Choroid plexus epithelial cell (primary cell): ENCODE measurements at regions not wholly inside any gene's neighbourhood (a gene's known extent, or its start where the extent isn't known, plus 50 kb on each side); places are given as distances from the start of the nearest gene placed in this dataset.

Experiments
- DNase-seq: peaks from one replicate; pipeline ENCODE4 v3.0.0-alpha.2; 2010; ENCODE audit warnings: low read depth
- H3K4me3 ChIP-seq: 2 replicates; pipeline ENCODE4 v1.5.1; 2011; ENCODE audit warnings: low read depth, mild to moderate bottlenecking, control low read depth, low read length, moderate library complexity
- TF ChIP-seq, protein P1 (sequence below): conservative IDR thresholded peaks from 2 replicates; pipeline ENCODE4 v1.5.1; 2011; ENCODE audit warnings: low read depth, mild to moderate bottlenecking, control low read depth, inconsistent platforms, low read length, moderate library complexity

DNA sequence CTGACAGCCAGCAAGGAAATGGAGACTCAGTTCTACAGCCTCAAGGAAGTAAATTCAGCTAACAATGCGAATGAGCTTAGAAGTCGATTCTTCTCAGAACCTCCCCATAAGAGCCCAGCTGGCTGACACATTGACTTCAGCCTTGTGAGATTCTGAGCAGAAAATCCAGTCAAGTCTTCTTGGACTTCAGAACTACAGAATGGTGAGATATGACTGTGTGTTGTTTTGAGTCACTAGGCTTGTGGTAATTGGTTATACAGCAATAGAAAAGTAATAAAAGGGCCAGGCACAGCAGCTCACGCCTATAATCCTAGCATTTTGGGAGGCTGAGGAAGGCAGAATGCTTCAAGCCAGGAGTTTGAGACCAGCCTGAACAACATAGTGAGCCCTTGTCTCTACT, 161.8 kb upstream of the IVNS1ABP start:
- no peak for DNase-seq
- TF ChIP-seq, protein P1, sequence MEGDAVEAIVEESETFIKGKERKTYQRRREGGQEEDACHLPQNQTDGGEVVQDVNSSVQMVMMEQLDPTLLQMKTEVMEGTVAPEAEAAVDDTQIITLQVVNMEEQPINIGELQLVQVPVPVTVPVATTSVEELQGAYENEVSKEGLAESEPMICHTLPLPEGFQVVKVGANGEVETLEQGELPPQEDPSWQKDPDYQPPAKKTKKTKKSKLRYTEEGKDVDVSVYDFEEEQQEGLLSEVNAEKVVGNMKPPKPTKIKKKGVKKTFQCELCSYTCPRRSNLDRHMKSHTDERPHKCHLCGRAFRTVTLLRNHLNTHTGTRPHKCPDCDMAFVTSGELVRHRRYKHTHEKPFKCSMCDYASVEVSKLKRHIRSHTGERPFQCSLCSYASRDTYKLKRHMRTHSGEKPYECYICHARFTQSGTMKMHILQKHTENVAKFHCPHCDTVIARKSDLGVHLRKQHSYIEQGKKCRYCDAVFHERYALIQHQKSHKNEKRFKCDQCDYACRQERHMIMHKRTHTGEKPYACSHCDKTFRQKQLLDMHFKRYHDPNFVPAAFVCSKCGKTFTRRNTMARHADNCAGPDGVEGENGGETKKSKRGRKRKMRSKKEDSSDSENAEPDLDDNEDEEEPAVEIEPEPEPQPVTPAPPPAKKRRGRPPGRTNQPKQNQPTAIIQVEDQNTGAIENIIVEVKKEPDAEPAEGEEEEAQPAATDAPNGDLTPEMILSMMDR = no peak
- no peak overlapping the region for H3K4me3 ChIP-seq

DNA sequence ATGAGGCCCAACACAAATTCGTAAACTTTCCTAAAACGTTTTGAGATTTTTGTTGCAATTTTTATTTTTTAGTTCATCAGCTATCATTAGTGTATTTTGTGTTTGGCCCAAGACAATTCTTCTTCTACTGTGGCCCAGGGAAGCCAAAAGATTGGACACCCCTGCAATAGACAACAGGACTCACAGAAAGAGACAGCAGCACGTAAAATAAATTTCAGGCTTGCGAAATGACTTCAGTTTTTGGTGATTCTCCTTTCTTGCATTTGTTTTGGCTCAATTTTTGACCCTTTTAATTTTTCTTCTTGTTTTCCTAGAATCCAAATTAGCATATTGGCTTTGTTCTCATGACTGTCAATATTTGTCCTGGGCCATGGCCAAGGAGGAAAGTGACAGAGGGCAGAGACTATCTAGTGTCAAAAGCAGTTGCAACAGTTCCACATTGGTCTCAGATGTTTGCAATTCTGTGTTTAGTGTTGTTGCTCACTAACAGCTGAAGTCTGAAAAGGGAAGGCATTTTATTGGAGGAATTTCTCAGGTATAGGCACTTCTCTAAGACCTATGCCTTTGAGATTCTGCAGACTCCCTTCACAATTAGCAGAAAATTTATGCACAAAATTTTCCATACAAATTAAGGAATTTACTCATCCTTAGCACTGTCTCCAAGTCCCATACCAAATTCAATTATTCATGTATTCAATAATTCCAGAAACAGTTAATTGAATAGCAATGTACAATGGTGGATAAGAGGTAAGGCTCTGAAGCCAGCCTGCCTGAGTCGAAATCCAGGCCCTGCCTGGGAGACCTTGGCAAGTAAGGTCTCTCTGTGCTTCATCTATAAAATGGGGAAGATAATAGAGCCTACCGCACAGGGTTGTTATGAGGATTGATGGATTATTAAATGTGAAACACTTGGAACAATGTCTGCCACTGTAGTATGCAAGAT, 160.9 kb upstream of the IVNS1ABP start:
- TF ChIP-seq, protein P1 = no peak
- no peak for DNase-seq
- no peak overlapping the region for H3K4me3 ChIP-seq

DNA sequence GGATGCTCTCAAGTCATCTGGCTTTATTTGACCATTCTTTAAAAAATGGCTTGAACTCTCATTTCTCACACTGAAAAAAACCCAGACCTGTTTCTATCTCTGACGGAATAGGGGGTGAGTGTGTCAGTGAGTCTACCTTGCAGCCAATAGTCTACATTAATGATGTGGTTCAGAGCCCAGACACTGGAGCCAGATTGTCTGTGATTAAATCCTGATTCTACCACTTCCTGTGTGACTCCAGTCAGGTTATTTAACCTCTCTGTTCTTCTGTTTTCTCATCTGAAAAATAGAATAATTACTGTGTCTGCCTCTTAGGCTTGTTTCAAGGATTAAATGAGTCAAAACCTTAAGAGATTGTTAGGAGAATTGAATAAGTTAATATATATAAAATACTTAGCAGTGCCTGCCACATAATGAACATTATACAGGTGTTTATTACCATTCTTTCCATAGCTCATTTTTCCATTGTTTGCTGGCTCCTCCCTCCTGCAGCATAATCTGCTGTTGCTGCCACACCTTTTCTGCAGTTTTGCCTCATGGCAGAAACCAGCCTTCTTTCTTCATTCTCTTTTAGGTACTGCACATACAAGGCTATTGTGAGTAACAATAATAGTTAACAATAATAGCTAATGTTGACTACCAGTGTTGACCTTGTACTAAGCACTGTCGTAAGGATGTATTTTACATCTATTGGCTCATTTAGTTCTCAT, 157.6 kb upstream of the IVNS1ABP start:
- TF ChIP-seq, protein P1 = no peak
- no peak overlapping the region for H3K4me3 ChIP-seq
- no peak for DNase-seq

DNA sequence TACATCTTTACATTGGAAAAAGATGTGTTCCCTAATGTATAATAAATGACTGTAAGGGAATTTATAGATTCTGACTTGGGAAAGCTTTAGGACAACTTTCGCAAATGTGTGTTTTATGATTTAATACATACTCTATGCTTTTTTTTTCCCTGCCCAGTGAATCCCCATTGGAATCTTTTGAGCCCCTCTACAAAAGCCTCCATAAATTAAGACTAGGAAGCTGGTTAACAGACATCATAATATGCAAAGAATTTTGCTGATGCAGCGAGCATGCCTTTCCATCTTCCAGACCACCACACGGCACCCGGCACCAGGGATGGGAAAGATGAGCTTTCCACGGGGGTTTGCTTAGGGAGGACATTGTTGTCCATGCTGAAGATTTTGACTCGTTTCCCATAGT, 156.1 kb upstream of the IVNS1ABP start:
- no peak overlapping the region for H3K4me3 ChIP-seq
- TF ChIP-seq, protein P1 = no peak
- no peak for DNase-seq

DNA sequence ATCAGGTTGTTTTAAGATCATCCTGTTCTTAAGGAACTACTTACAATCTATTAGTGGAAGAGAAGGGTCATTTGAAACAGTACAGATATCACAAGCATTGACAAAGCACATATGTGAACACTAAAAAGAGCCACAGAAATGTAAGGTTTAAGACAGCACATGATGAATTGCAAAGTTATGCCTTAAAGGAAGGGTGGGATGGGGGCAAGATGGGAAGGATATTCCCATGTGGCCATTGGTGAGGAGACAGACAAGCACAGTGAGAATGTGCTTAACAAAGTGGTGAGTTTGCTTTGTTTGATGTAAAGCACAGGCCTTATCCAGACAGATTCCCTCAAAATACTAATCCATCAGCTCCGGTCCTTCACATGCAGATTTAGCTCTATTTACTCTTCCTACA, 151.6 kb upstream of the IVNS1ABP start:
- no peak for DNase-seq
- TF ChIP-seq, protein P1 = no peak
- H3K4me3 ChIP-seq = no peak overlapping the region

DNA sequence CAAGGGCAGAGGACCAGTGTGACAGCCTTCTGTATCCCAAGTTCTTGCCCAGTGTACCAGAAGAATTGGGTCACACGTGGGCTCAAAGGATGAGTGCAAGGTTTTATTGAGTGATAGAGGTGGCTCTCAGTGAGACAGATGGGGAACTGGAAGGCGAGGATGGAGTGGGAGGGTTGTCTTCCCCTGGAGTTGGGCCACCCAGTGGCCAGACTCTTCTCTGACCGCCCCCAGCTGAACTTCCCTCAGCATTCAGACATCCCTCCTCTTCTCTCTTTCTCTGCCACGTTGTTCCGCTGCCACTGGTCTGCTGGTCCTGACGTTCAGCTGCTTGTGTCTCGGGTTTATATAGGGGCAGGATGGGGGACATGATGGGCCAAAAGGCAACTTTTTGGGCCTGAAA, 150.1 kb upstream of the IVNS1ABP start:
- no peak overlapping the region for H3K4me3 ChIP-seq
- DNase-seq = no peak
- TF ChIP-seq, protein P1 = no peak
